ENCODE measurements at regions not wholly inside any gene's neighbourhood (a gene's known extent, or its start where the extent isn't known, plus 50 kb on each side); places are given as distances from the start of the nearest gene placed in this dataset.

DNA sequence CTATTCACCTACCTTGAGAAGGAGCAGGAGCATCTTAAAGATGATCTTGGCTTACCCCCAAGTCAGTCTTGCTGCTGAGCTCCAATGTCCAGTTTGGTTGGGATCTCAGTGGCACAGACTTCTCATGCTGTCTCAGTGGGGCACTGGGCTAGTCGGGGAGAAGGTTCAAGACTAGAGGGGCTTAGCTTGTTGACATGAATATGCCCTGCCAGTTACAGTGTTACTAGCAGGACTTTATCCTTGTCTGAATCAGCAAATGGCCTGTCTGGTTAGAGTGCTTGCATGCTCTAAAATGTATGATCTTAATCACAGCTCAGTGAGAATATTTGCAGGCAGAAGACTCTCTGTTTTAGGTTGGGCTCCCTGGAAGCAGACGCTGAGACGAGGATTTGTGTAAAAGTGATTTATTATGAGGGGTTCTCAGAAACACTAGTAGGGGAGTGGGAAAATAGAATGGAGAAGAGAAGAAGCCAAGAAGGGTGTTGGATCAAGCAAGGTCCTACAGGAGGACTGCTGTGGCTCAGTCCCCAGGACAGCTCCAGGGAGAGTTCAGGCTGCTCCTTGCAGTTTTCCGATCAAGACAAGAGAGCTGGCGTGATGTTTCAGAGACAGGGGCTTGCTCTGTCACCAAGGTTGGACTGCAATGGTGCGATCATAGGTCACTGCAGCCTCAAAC is 150.4 kb upstream of the HS3ST2 start:
- H3K27ac ChIP-seq: no peak overlapping the region
- no peaks in the 10 kb centered on the region for H3K36me3 ChIP-seq
- H3K4me1 ChIP-seq: no peaks in the 10 kb centered on the region
- 83 to 87% methylated on average over 6 of the region's 6 CpGs for WGBS, 2 donors
- H3K4me3 ChIP-seq: no peak overlapping the region
- peaks cover 0 to 53% (median 0%) of the 10 kb centered on the region in 4 donors for H3K27me3 ChIP-seq
- intact Hi-C loops (cut with DNase I): no loop called here
- no peaks in the 10 kb centered on the region for H3K9me3 ChIP-seq
- no peak for DNase-seq
- TF ChIP-seq POLR2A (IDR thresholded peaks at IDR 0.05): no peak
- TF ChIP-seq, protein P1, sequence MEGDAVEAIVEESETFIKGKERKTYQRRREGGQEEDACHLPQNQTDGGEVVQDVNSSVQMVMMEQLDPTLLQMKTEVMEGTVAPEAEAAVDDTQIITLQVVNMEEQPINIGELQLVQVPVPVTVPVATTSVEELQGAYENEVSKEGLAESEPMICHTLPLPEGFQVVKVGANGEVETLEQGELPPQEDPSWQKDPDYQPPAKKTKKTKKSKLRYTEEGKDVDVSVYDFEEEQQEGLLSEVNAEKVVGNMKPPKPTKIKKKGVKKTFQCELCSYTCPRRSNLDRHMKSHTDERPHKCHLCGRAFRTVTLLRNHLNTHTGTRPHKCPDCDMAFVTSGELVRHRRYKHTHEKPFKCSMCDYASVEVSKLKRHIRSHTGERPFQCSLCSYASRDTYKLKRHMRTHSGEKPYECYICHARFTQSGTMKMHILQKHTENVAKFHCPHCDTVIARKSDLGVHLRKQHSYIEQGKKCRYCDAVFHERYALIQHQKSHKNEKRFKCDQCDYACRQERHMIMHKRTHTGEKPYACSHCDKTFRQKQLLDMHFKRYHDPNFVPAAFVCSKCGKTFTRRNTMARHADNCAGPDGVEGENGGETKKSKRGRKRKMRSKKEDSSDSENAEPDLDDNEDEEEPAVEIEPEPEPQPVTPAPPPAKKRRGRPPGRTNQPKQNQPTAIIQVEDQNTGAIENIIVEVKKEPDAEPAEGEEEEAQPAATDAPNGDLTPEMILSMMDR (IDR thresholded peaks at IDR 0.05): no peak

- H3K4me1 ChIP-seq: no peaks in the 10 kb centered on the region
- intact Hi-C loops (cut with DNase I): no loop called here
- no peaks in the 10 kb centered on the region for H3K36me3 ChIP-seq
- no peaks in the 10 kb centered on the region for H3K9me3 ChIP-seq
- H3K4me3 ChIP-seq: no peak overlapping the region
- WGBS, 2 donors: 70 to 77% methylated on average over 4 of the region's 4 CpGs
- no peak for TF ChIP-seq POLR2A (IDR thresholded peaks at IDR 0.05)
- TF ChIP-seq, protein P1 (IDR thresholded peaks at IDR 0.05): no peak
- no peak overlapping the region for H3K27ac ChIP-seq
- DNase-seq: no peak
- peaks cover 0 to 53% (median 0%) of the 10 kb centered on the region in 4 donors for H3K27me3 ChIP-seq
Observed at GRCh38 chr16:22664132-22664531, 149.8 kb upstream of the HS3ST2 start.

DNA sequence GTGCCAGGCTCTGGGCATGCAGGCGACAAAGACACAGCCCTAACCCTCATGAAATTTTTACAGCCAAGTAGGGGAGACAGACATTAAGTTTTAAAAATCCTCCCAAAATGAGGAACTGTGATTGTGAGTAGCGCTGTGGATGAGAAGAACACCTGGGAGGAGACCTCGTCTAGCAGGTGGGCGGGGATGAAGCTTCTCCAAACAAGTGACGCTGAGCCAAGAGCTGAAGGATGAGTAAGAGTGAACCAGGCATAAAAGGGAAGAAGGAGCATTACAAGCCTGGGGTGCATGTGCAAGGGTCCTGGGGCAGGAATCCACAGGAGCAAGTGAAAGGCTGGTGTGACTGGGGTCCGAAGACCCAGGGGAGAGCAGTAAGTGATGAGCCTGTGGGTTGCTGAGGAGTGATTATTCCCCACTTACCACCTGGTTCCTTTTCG is 149.4 kb upstream of the HS3ST2 start:
- Histone ChIP-seq H3K36me3 (no peaks in the 10 kb centered on the region), H3K27ac (no peak overlapping the region), H3K4me3 (no peak overlapping the region), H3K27me3 (peaks cover 0 to 53% (median 0%) of the 10 kb centered on the region in 4 donors), H3K9me3 (no peaks in the 10 kb centered on the region), H3K4me1 (no peaks in the 10 kb centered on the region)
- intact Hi-C loops (cut with DNase I): no loop called here
- 63 to 67% methylated on average over 7 of the region's 7 CpGs for WGBS, 2 donors
- DNase-seq: no peak
- TF ChIP-seq, protein P1 (IDR thresholded peaks at IDR 0.05): no peak
- no peak for TF ChIP-seq POLR2A (IDR thresholded peaks at IDR 0.05)

- Histone ChIP-seq H3K9me3 (no peaks in the 10 kb centered on the region), H3K4me3 (no peak overlapping the region), H3K36me3 (no peaks in the 10 kb centered on the region), H3K27me3 (peaks cover 0 to 53% (median 0%) of the 10 kb centered on the region in 4 donors), H3K4me1 (no peaks in the 10 kb centered on the region), H3K27ac (no peak overlapping the region)
- intact Hi-C loops (cut with DNase I): no loop called here
- DNase-seq: no peak
- 72% methylated on average over 9 of the region's 9 CpGs for WGBS, 2 donors
- no peak for TF ChIP-seq POLR2A (IDR thresholded peaks at IDR 0.05)
- TF ChIP-seq, protein P1 (IDR thresholded peaks at IDR 0.05): no peak
Observed at GRCh38 chr16:22665048-22665797, 148.7 kb upstream of the HS3ST2 start.

DNA sequence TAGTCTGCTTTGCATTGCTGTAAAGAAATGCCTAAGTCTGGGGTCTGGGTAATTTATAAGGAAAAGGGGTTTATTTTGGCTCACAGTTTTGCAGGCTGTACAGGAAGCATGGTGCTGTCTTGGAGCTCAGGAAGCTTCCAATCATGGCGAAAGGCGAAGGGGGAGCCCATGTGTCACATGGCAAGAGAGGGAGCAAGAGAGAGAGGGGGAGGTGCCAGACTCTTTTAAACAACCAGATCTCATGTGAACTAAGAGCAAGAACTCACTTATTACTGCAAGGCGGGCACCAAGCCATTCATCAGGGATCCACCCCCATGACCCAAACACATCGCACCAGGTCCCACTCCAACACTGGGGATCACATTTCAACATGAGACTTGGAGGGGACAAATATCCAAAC is 148.2 kb upstream of the HS3ST2 start:
- 48 to 58% methylated on average over 4 of the region's 4 CpGs for WGBS, 2 donors
- TF ChIP-seq, protein P1 (IDR thresholded peaks at IDR 0.05): no peak
- no peak for TF ChIP-seq POLR2A (IDR thresholded peaks at IDR 0.05)
- Histone ChIP-seq H3K4me1 (no peaks in the 10 kb centered on the region), H3K27me3 (peaks cover 0 to 53% (median 0%) of the 10 kb centered on the region in 4 donors), H3K4me3 (no peak overlapping the region), H3K9me3 (no peaks in the 10 kb centered on the region), H3K27ac (no peak overlapping the region), H3K36me3 (no peaks in the 10 kb centered on the region)
- DNase-seq: no peak
- intact Hi-C loops (cut with DNase I): no loop called here

Measured in esophagus squamous epithelium (tissue), 5 donors.